GM21723 (cell line): ENCODE measurements at regions not wholly inside any gene's neighbourhood (a gene's known extent, or its start where the extent isn't known, plus 50 kb on each side); places are given as distances from the start of the nearest gene placed in this dataset.
A peak's percentile ranks its signal among the peaks of the same experiment; 100 is the strongest.

Experiments used
- ATAC-seq: cut with Tn5 transposase; IDR thresholded peaks from one replicate; pipeline ENCODE4 v1.9.1; 2021; ENCODE audit warnings: mild to moderate bottlenecking, moderate library complexity; ENCODE audit not compliant: unreplicated experiment

- ATAC-seq = no peak
Measured at GRCh38 chr10:62453274-62453673, 79.1 kb downstream of the ZNF365 start.

DNA sequence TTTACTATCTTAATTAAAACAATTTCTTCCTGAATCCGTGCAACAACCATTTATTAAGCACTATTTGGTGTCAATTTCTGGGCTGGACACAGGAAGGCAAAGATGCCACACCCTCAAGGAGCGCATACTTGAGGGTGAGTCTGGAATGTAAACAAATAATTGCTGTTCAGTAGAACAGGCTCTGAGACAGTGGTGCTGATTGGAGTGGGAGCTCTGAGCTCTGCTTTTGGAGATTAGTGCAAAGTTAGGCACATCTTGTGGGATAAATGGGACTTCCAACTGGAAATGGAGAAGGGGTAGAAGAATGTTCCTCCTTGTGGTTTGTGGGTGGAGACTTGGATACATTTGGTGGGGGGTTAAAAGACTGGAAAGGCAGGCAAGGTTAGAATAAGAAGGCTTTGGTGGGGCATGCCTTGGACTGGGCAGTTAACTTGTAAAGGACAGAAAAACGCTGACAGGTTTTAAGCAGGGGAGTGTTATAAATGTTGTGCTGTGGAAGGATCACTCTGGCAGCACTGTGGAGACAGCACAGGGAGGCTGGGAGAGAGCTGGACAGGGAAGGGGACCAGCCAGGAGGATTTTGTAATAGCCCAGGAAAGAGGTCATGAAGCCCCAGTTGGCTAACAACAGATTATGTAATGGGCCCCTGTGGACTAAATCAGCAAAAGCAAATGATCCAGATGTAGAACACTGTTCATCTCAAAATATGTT is 80.7 kb downstream of the ZNF365 start:
- no peak for ATAC-seq

DNA sequence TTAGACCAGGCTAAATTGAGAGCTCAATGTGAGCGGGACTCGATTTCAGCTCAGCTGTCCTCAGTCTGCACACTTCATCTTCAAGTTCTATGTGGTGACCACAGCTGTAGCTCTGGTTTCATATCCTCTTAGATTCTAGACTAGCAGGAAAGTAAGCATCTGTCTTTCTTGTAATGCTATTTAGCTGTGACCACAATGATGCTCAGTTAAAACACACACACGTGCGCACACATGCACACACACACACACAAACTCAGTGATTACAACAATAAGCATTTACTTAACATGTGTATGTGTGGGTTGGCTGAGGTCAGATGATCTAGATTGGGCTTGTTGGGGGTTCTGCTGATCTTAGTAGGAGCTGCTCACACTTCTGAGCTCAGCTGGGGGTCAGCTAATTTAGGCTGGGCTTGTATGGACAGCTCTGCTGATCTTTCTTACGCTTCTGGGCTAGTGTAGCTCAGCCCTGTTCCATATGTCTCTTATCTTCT is 82.5 kb downstream of the ZNF365 start:
- ATAC-seq = peak; percentile 98

GRCh38 chr10:62457196-62457595 is 83.0 kb downstream of the ZNF365 start:
- ATAC-seq = peak; percentile 16

DNA sequence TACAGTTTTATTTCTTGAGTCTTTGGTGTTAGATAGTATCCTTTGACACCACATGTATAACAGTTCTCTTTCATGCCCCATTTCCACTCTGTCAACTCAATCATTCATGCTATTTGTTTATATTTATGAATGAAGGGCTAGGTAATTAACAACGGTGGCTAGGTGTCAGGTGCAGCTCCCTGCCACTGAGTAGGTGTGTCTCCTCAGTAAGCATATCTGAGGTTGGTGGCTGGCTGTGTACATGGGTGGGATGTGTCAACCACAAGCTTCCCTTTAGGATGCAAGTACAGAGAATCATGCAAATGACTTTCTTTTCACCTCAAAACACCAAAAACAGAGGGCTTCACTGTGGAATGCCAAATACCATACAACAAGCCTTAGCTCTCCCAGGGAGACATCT is 83.4 kb downstream of the ZNF365 start:
- peak; percentile 20 for ATAC-seq

DNA sequence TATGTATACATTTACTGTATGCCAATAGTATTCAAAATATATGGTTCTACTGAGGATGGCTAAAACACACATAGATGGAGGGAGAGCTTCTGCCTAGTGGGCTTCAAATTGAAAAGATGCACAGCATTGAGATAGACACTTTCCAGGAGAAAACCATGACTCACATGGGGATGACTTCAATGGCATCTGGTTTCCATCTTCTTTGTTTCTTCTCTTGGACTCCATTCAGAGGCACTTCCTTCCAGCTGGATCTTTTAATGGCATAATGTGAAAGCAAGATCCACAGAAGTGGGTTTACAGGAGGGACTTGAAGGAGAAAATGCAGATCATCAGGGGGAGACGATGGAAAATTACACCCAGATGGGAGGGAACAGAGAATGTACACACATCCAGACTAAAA is 84.9 kb downstream of the ZNF365 start:
- no peak for ATAC-seq

DNA sequence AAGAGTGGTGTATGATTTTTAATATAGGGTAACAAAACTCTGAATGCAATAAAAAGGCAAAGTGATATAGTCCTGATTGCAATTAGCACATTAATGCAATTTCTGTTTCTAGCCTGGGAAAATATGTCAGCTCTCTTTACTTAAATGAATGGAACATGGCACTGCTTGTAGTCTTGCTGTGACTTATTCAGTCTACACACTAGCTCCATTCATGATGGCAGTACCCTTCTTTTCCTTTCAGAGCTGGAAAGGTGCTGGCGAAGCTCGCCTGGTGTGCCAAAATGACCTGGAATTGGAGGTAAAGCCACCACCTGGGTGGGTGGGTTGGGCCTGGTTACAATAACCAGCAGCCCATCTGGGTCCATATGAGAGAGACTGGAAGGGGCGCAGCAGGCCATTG is 85.3 kb downstream of the ZNF365 start:
- ATAC-seq = no peak

DNA sequence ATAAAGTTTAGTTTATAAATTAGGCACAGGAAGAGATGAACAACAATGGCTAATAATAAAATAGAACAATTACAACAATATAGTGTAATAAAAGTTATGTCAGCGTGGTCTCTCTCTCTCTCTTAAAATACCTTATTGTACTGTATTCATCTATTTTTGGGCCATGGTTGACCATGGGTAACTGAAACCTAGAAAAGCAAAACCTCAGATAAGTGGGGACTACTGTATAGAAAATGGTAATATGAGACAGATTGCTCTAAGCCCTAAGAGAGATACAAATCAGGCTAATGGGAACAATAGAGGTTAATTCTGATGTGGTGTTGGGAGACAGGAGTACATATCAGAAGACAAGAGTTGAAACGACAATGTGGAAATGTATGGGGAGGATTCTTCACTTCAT is 86.2 kb downstream of the ZNF365 start:
- no peak for ATAC-seq

GRCh38 chr10:62461120-62461519 is 87.0 kb downstream of the ZNF365 start:
- ATAC-seq = no peak

DNA sequence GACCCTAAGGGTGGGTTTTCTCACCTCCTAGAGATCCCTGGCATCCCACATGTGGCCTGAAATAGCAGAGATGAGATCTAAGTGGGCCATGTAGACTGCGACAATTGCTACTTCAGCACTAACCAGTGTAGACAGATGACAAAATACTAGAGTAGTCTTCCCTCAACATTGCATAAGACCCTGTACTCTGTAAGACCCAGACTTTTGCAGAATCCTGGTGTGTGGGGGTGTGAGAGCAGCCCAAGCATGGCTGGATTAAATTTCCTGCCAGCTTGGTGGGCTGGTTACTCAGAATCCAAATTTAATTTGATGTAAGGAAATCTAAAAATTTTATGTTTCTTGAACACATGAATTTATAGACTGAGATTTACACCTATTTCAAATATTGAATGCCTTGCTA is 88.3 kb downstream of the ZNF365 start:
- no peak for ATAC-seq

DNA sequence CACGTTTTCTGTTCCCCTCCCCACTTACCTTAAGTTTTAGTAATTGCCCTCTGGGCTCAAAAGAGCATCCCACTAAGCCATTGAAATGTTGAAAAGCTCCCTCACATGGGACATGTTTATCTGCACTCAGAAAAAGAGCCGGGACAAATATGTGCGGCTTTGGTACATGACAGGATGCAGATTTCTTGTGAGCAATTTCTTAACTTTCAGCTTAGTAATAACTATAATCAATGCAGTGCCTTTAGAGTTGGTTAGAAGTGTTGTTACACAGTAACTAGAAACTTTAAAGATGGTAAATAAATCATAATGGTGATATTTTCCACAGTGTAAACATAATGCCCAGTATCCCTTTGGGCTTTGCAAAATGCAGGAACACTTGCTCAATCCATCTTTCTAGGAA is 89.2 kb downstream of the ZNF365 start:
- no peak for ATAC-seq

DNA sequence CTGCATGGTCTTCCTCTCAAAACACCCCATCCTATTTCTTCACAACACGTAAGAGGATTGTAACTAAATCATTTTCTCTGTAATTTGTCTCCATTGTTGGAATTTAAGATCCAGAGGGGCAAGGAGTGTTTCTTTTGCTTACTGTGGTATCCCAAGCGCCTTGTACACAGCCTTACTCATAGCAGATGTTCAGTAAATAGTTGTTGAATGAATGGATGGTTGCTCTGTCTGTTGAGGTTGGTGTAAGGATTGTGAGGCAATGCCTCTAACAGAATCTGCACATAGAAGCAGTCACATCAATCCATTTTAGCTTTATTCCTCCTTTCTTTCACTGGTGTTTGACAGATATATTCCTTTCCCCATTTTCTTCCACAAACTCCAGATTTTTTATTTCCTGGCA is 90.1 kb downstream of the ZNF365 start:
- ATAC-seq = no peak

DNA sequence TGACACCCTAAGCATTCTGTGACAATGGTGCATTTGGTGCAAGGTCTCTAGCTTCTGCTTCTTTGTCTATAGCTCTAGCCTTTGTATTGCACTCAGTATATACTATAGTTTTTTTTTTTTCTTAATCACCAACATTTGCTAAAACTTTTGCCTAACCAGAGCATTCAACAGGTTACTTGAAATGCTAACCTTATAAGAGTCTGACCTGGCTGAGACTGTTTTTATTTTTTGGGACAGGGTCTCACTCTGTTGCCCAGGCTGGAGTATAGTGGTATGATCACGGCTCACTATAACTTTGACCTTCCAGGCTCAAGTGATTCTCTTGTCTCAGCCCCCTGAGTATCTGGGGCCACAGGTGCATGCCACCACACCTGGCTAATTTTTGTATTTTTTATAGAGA is 92.4 kb downstream of the ZNF365 start:
- ATAC-seq = no peak

- ATAC-seq = no peak
Measured at GRCh38 chr10:62467527-62467926, 93.4 kb downstream of the ZNF365 start.

GRCh38 chr10:62471711-62472110 is 97.5 kb downstream of the ZNF365 start:
- no peak for ATAC-seq

GRCh38 chr10:62473241-62473640 is 99.1 kb downstream of the ZNF365 start:
- no peak for ATAC-seq

- ATAC-seq = no peak
Measured at GRCh38 chr10:62475551-62475950, 101.4 kb downstream of the ZNF365 start.

GRCh38 chr10:62479523-62479922 is 105.4 kb downstream of the ZNF365 start:
- no peak for ATAC-seq

GRCh38 chr10:62480196-62480595 is 106.0 kb downstream of the ZNF365 start:
- no peak for ATAC-seq

- ATAC-seq = no peak
Measured at GRCh38 chr10:62482581-62482980, 108.4 kb downstream of the ZNF365 start.

DNA sequence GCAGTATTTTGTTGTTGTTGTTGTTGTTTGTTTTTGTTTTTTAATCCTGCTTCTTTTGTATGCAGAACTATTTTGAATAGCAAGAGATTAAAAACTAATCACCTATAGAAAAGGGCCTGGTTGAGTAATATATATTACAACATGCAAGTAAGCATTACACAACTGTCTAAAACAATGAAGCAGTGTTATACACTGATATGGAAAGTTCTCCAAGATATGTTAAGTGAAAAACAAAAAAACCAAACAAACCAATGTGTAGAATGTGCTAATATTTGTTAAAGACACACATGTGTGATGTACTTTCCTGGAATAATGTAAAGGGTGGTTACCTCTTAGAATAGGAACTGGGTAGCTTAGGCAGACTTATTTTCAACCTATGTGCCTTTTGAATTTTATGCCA is 117.4 kb downstream of the ZNF365 start:
- ATAC-seq = no peak

- no peak for ATAC-seq
Measured at GRCh38 chr10:62492012-62492869, 118.1 kb downstream of the ZNF365 start.
